ENCODE measurements at regions not wholly inside any gene's neighbourhood (a gene's known extent, or its start where the extent isn't known, plus 50 kb on each side); places are given as distances from the start of the nearest gene placed in this dataset.

GRCh38 chr2:151114874-151115273 lies 146.8 kb downstream of the RBM43 start:
- no peaks in the 10 kb centered on the region for H3K9me3 ChIP-seq (replicated peaks; ENCODE audit: insufficient read depth, low read length)

GRCh38 chr2:151113318-151113717 lies 148.3 kb downstream of the RBM43 start:
- Histone ChIP-seq H3K9me3 (replicated peaks; ENCODE audit: insufficient read depth, low read length) (no peaks in the 10 kb centered on the region), H3F3A (ENCODE audit: insufficient read depth, low read length) (no peaks in the 10 kb centered on the region), H3K27me3 (replicated peaks; ENCODE audit: insufficient read depth, low read length) (no peaks in the 10 kb centered on the region), H3K9me2 (replicated peaks; ENCODE audit: insufficient read depth, low read length) (no peaks in the 10 kb centered on the region), H3K4me2 (ENCODE audit: low read depth, low read length) (no peak overlapping the region), H3K36me3 (replicated peaks; ENCODE audit: insufficient read depth, low read length) (no peaks in the 10 kb centered on the region), H3K9ac (ENCODE audit: low read length) (no peak overlapping the region), H4K20me1 (ENCODE audit: insufficient read depth, low read length) (no peaks in the 10 kb centered on the region), H3K4me3 (ENCODE audit: low read length) (no peak overlapping the region), H3K4me1 (ENCODE audit: low read length) (no peaks in the 10 kb centered on the region), H3K79me2 (ENCODE audit: low read length) (no peaks in the 10 kb centered on the region), H3K27ac (ENCODE audit: low read length) (no peak overlapping the region), H2AFZ (ENCODE audit: low read length) (no peak overlapping the region)
- no peak for TF ChIP-seq EZH2 (optimal IDR thresholded peaks at IDR 0.05; ENCODE audit: low read depth, low read length)
- TF ChIP-seq EZH2phosphoT487 (IDR thresholded peaks at IDR 0.05; ENCODE audit: low read length), result no peak
- TF ChIP-seq CTCF (IDR thresholded peaks at IDR 0.05; ENCODE audit: low read length), result no peak
- no peak for DNase-seq

More at GRCh38 chr2:151114874-151115273, 146.8 kb downstream of the RBM43 start:
- TF ChIP-seq EZH2phosphoT487 (IDR thresholded peaks at IDR 0.05; ENCODE audit: low read length) (no peak), CTCF (IDR thresholded peaks at IDR 0.05; ENCODE audit: low read length) (no peak), EZH2 (optimal IDR thresholded peaks at IDR 0.05; ENCODE audit: low read depth, low read length) (no peak)
- H3K9ac ChIP-seq (ENCODE audit: low read length), result no peak overlapping the region
- H3K36me3 ChIP-seq (replicated peaks; ENCODE audit: insufficient read depth, low read length), result no peaks in the 10 kb centered on the region
- no peaks in the 10 kb centered on the region for H4K20me1 ChIP-seq (ENCODE audit: insufficient read depth, low read length)
- H3F3A ChIP-seq (ENCODE audit: insufficient read depth, low read length), result no peaks in the 10 kb centered on the region
- no peak overlapping the region for H3K4me2 ChIP-seq (ENCODE audit: low read depth, low read length)
- H2AFZ ChIP-seq (ENCODE audit: low read length), result no peak overlapping the region
- no peaks in the 10 kb centered on the region for H3K4me1 ChIP-seq (ENCODE audit: low read length)
- H3K27me3 ChIP-seq (replicated peaks; ENCODE audit: insufficient read depth, low read length), result no peaks in the 10 kb centered on the region
- no peaks in the 10 kb centered on the region for H3K9me2 ChIP-seq (replicated peaks; ENCODE audit: insufficient read depth, low read length)
- H3K27ac ChIP-seq (ENCODE audit: low read length), result no peak overlapping the region
- no peaks in the 10 kb centered on the region for H3K79me2 ChIP-seq (ENCODE audit: low read length)
- DNase-seq, result no peak
- no peak overlapping the region for H3K4me3 ChIP-seq (ENCODE audit: low read length)

- Histone ChIP-seq H3K9me2 (replicated peaks; ENCODE audit: insufficient read depth, low read length) (no peaks in the 10 kb centered on the region), H4K20me1 (ENCODE audit: insufficient read depth, low read length) (no peaks in the 10 kb centered on the region)
- TF ChIP-seq EZH2 (optimal IDR thresholded peaks at IDR 0.05; ENCODE audit: low read depth, low read length), result no peak
- TF ChIP-seq CTCF (IDR thresholded peaks at IDR 0.05; ENCODE audit: low read length), result no peak
These were observed 149.9 kb downstream of the RBM43 start for GRCh38 chr2:151111599-151112278.

More at GRCh38 chr2:151111599-151112278, 149.9 kb downstream of the RBM43 start:
- no peak for DNase-seq
- Histone ChIP-seq H3K4me1 (ENCODE audit: low read length) (no peaks in the 10 kb centered on the region), H3K36me3 (replicated peaks; ENCODE audit: insufficient read depth, low read length) (no peaks in the 10 kb centered on the region), H3K4me2 (ENCODE audit: low read depth, low read length) (no peak overlapping the region), H3K9ac (ENCODE audit: low read length) (no peak overlapping the region), H3K4me3 (ENCODE audit: low read length) (no peak overlapping the region), H2AFZ (ENCODE audit: low read length) (no peak overlapping the region), H3K79me2 (ENCODE audit: low read length) (no peaks in the 10 kb centered on the region), H3K27ac (ENCODE audit: low read length) (no peak overlapping the region), H3K27me3 (replicated peaks; ENCODE audit: insufficient read depth, low read length) (no peaks in the 10 kb centered on the region), H3F3A (ENCODE audit: insufficient read depth, low read length) (no peaks in the 10 kb centered on the region), H3K9me3 (replicated peaks; ENCODE audit: insufficient read depth, low read length) (no peaks in the 10 kb centered on the region)
